Right hindlimb (tissue), 1 donor: ENCODE measurements at regions not wholly inside any gene's neighbourhood (a gene's known extent, or its start where the extent isn't known, plus 50 kb on each side); places are given as distances from the start of the nearest gene placed in this dataset.
"Not testable (repeated sequence)": the region's sequence is repeated elsewhere in the genome, so short reads cannot be mapped to it uniquely, and the experiment has no call there.

Experiments
- DNase-seq: peaks from one replicate; pipeline ENCODE4 v3.0.0-alpha.2; 2018

DNA sequence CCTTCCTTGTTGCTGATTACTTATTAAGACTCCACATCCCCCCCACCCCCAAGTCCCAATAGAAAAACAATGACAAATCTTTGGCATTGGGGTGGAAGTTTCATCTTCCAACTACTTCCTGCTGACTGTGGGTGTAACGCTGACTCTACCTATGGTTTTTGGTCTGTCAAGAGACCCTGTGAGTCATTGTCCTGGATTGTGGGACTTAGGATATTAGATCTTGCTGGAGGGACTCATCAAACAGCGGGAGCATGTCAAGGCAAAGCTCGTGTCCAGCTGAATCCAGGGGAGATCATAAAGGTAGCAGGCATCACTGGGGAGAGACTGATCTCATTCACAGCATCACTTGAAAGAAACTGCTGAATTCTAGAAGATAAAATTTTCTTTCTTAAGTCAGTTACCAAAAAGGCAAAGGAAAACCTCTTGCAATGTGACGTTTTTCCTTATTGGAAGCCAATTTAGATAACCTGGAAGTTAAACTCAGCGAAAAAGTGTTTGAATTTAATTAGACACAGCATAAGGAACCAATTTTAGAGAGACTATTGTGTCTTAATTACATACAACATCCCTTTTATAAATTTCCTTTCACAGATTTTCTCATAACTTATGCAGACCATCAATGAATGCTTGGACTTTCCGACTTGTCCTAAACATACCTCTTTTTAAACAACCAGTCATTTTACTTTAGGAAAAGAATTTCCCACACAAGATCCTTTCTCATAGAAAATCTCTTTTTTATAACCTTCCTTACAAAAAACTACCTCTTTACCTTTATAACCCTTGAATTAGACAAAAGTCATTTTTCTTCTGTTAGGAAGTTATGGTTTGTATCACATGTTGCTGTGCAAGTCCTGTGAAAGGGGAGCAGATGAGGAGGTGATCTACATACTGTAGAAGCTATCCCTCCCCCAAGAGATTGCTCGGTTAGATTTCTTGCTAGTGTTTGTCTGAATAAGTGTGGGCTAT, 94.6 kb upstream of the SCAF11 start:
- DNase-seq, result no peak

DNA sequence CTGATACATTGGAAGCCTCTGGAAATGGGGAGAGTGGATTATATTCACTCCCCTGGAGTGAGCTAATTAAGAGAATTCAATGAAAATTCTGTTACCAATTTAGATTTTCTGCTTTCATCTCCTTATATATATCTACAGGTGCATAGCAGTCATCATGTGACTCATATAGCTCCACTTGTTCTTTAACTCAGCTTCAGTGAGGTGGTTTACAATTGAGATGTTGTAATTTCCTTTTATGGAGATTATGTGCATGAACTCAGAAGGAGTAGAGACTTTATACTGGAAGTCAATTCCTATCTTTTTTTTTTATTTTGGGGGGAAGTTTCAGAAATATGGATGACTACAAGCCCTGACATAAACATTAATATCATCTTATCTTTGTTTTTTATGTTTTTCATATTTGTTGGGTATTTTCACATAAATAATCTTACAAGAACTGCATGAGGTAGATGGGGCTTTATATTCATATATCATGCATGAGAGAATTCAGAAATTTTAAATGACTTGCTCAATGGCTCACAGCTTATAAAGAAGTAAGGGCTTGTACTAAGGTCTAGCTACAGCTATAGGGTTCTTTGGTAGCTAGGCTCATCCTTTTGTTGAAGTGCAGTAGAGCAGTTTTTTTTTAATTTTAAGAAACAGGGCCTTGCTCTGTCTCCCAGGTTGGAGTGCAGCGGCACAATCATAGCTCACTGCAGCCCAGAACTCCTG, 92.3 kb upstream of the SCAF11 start:
- no peak for DNase-seq

DNA sequence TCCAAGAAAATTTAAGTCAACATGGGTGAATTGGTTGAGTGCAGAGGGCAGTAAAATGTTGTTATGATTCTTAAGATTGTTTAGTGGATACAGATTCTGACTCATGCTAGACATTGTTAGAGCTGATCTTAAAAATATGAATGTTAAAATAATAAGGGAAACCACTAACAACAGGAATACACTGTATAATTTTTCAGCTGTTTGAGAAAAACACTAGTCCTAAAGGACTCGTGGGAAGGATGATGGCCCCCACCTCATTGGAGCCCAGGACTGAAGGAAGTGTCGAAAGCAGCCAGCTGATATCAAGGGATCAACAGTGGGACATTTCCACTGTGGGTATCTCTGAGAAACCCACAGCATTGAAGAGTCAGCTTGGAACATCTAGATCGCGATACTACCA, 82.9 kb upstream of the SCAF11 start:
- DNase-seq, result no peak

DNA sequence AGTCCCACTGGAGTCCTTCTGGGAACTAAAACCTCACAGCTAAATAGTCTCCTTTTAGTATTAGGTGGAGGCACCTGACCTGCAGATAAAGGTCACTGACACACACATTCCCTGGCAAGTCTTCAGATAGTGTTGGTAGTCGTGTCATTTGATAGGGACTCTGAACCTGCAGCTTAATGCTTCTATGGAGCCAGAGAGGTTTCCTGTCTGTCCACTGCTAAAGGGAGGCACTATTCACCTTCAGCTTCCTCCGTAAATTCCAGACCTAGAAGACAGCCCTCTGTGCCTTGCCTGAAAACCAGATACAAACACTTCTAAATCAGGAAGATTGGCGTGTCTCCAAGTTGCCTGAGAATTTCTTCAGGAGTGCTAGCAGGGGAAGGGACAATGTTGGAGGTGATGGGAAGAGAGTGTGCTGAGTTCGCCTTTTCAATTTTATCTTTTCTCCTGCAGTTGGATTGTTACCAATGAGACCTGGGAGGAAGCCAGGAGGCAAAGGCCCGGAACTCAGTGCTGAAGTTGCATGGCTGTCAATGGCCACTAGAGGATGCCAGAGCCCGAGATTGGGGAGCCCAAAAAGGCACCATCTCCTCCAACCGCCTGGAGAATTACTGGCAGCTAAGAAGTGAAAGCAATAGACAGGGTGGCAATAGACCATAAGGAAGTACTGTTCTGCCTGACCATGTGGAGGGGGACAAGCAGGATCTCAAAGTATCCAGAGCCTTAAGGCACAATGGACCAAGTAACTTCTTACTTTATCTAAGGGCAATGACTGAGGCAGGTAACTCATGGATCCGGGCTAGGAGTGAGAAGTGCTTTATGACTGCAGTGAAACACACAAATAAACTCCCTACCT, 81.6 kb upstream of the SCAF11 start:
- peak; percentile 38 for DNase-seq

DNA sequence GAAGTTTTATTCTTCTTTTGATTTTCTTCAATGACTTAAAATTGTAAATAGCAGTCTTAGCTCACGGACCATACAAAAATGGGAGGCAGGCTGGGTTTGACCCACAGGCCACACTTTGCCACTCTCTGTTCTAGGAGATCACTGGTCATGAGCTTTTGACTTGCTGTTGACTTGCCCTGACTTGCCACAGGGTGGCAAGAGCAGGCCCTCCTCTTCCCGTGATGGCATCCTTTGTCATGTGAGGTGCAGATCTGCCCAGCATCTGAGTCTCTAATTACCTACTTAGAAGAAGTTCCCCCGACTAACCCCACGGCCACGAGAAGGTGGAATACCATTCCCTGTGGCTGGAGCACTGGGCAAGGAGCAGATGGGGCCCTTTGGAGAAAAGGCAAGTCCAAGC, 81.0 kb upstream of the SCAF11 start:
- DNase-seq, result no peak

DNA sequence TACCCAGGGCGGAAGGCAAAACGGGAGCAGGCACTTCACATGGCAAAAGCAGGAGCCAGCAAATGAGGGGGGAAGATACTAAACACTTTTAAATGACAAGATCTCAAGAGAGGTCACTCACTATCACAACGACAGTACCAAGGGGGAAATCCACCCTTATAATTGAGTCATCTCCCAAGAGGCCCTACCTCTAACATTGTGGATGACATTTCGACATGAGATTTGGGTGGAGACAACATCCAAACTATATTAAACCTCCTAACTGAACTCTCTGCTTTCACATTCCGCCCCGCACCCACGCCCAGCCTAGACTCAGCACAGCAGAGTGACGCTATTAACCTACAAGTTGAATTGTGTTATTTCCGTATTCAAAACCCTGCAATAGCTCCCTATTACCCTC, 76.7 kb upstream of the SCAF11 start:
- no peak for DNase-seq

DNA sequence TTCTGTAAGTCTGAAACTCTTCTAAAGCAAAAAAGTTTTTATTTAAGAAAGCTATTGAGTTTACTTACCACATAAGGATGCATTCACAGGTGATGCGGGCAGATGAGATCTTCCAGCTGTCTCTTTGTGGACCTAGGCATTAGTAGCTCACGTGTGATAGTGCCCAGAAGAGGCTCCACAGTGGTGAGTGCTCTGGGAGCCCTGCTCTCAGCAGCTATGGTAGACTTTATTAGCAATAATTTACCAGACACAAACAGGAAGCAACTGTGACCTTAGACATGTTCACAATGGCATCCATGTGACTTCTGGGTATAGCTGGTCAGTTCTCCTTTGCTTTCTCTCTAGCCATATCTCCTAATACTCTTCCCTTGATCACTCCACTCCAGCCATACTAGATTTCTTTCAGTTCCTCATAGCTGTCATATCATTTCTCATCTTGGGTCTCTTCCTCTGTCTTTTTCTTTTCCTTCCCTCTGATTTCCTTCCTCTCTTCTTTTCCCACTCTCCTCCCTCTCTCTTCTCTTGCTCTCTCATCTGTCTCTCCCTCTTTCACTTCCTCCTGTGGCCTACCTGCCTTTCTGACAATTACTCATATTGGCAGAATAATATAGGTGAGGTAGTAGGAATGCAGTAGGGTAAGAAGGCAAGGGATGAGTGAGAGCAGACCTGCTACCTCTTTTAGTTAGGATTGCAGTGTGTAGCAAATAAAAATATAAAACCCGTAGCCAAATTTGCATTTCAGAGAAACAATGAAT, 75.2 kb upstream of the SCAF11 start:
- no peak for DNase-seq

DNA sequence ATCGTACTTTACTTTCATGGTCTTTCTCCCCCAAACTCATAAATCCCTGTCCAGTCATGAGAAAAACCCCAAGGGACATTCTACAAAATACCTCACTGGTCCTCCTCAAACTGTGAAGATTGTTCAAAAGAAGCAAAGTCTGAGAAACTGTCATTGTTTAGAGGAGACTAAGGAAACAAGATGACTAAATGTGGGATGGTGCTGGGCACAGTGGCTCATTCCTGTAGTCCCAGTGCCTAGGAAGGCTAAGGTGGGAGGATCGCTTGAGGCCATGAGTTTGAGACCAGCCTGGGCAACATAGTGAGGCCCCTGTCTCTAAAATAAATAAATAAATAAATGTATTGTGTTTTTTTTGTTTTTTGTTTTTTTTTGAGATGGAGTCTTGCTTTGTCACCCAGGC, 74.2 kb upstream of the SCAF11 start:
- no peak for DNase-seq

DNA sequence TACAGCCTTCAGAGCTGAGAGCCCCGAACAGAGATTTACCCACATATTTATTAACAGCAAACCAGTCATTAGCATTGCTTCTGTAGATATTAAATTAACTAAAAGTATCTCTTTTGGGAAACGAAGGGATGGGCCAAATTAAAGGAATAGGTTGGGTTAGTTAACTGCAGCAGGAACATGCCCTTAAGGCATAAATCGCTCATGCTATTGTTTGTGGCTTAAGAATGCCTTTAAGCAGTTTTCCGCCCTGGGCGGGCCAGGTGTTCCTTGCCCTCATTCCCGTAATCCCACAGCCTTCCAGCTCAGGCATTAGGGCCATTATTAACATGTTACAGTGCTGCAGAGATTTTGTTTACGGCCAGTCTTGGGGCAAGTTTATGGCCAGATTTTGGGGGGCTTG, 68.3 kb upstream of the SCAF11 start:
- DNase-seq, result not testable (repeated sequence)

DNA sequence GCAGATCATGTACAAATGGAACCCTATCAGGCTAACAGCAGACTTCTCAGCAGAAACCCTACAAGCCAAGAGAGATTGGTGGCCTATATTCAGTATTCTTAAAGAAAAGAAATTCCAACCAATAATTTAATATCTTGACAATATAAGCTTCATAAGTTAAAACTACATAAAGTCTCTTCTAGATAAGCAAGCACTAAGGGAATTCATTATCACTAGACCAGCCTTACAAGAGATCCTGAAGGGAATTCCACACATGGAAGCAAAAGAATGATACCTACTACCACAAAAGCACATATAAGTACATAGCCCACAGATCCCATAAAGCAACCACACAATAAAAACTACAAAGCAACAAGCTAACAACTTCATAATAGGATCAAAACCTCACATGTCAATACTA, 60.4 kb upstream of the SCAF11 start:
- DNase-seq, result no peak

DNA sequence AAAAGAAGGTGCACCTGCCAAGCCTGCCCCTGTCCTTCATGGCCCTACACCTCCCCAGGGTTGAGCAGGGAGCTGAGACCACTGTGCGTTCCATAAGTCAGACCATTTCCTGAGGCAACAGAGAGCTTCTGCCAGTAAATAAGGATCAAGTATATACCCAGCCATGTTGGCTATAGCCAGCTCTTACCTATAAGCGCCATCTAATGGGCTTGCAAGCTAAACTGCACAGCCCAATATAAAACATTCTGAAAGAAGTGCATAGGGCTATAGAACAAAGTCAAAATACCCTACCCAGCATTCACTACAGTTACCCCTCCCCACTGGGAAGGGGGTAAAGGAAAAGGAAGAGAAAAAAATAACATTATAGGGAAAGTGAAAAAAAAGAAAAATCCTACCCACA, 59.3 kb upstream of the SCAF11 start:
- no peak for DNase-seq

DNA sequence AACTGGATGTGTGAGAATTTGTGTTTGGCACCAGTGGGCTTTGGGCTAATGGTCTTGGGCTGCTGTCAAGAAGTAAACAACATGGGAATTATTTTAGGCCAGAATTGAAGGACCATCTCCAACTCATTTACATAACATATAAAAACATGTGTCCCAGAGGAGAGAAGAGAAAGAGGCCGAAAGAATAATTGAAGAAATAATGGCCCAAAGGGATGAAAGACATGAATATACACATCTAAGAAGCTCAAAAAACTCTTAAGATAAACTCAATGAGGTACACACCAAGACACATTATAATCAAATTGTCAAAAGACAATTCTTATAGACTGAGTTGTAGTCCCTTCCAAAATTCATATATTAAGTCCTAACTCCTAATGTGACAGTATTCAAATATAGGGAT, 56.1 kb upstream of the SCAF11 start:
- no peak for DNase-seq

DNA sequence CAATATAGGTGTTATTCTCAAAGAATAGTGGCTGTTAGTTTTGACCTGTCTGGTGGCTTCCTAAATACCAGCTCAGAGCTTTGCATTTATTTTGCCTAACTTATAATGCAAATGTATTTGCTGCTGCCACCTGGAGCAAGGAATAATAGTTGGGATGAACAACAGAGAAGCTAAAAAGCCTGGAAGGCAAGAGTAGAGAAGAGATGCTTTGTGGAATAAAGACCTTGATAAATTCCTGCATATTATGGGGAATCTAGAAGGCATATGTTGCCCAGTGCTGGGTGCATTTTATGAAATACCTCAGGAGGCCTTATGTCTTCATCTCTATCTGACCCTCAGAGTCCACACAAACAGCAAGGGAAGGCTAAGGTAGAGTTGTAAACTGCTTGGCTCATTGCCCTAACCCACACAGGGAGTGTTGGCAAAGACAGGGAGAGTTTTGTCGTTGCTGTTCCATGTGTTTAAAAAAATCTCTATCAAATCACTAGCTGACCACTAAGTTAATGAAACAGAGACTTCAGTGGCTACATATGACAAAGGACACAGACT, 53.7 kb upstream of the SCAF11 start:
- DNase-seq, result no peak
